GM21447 (cell line): ENCODE measurements at regions not wholly inside any gene's neighbourhood (a gene's known extent, or its start where the extent isn't known, plus 50 kb on each side); places are given as distances from the start of the nearest gene placed in this dataset.
"Not testable (repeated sequence)": the region's sequence is repeated elsewhere in the genome, so short reads cannot be mapped to it uniquely, and the experiment has no call there.

Experiments used
- ATAC-seq: cut with Tn5 transposase; IDR thresholded peaks from one replicate; pipeline ENCODE4 v1.9.1; 2021; ENCODE audit not compliant: unreplicated experiment

DNA sequence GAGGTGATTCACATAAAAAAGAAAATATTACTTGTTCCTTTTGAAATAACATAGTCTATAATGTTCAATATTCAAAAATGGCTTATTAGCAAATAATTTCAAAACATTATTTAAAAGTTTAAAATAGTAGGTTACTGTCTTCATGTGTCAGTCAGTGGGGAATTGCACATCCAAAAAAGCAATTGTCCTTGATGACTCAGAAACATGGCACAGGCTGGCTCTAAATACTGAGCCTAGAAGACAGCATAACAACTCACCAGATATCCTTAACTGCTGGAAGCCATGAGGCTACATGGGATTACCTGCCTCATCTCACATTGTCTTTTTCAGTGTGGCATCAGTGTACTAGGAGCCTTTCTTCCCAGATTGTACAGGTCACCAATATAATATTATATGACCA is 439.5 kb upstream of the RGMB start:
- no peak for ATAC-seq

DNA sequence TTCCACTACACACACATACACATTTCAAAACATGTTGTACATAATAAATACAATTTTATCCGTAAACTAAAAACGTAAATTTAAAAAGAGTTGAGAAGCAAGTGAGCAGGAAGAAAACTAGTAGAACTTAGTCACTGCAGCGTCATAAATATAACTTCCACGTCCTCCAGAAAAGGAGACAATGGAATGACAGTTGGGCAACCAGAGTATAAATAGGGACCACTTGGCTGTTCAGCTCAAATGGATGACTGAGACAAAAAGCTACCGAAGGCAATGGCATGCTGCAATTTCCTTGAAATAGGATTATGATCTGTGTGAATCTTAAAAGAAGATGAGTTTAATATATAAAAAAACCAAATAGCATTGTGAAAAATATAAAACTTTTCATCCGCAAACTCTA is 438.5 kb upstream of the RGMB start:
- ATAC-seq, result no peak

DNA sequence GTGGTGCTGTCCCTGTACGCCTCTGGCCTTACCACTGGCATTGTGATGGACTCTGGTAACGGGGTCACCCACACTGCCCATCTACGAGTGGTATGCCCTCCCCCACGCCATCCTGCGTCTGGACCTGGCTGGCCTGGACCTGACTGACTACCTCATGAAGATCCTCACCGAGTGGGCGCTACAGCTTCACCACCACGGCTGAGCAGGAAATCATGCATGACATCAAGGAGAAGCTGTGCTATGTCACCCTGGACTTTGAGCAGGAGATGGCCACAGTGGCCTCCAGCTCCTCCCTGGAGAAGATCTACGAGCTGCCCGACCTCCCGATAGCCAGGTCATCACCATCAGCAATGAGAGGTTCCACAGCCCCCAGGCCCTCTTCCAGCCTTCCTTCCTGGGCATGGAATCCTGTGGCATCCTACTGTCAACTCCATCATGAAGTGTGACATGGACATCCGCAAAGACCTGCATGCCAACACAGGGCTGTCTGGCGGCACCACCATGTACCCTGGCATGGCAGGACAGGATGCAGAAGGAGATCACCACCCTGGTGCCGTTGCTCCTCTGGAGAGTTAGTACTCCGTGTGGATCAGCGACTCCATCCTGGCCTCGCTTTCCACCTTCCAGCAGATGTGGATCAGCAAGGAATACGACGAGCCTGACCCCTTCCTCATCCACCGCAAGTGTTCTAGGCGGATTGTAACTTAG is 434.2 kb upstream of the RGMB start:
- no peak for ATAC-seq

DNA sequence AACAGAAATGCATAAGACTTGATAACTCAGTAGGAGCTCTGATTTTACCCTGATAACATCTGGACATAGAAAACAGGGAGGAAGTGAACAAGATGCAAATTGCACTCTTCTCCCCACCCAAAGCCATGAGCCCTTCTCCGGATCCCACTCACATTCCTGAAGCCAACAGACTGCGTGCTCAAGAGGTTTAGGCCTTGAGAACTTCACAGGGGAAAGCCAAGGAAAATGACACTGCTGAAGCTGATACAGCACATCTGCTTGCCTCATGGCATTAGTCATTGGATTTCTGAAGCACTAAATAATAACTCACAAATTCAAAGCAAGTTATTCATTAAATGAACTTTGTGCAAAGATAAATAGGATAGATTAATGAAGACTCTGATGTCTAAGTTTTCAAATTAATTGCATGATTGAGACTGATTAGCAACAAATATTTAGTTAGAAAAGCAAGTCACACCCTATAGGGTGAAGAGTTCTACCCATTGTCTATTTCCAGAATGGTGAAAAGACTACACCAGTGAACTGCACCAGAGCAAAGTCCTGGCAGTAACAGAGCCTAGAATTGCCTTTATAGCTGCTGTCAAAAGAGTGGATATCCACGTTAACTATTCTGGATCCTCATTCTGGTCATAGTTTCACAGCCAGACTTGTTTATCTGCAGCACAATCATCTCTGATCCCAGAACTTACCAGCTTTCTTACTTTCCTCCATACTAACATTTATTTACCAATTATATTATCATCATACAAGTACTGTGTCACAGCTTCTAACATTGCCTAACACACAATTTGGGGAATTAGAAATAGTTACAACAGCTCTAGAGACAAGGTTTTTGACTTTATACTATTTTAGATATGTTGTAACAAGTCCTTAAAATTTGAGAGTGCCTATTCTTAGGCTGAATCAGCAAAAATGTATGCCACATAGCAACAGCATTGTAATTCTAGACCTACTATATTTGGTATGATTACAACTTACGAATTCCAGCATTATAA is 432.1 kb upstream of the RGMB start:
- no peak for ATAC-seq

DNA sequence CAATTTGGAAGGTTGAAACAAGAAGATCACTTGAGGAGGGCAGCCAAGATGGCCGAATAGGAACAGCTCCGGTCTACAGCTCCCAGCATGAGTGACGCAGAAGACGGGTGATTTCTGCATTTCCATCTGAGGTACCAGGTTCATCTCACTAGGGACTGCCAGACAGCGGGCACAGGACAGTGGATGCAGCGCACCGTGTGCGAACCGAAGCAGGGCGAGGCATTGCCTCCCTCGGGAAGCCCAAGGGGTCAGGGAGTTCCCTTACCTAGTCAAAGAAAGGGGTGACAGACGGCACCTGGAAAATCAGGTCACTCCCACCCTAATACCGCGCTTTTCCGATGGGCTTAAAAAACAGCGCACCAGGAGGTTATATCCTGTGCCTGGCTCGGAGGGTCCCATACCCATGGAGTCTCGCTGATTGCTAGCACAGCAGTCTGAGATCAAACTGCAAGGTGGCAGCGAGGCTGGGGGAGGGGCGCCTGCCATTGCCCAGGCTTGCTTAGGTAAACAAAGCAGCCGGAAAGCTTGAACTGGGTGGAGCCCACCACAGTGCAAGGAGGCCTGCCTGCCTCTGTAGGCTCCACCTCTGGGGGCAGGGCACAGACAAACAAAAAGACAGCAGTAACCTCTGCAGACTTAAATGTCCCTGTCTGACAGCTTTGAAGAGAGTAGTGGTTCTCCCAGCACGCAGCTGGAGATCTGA is 430.4 kb upstream of the RGMB start:
- ATAC-seq, result not testable (repeated sequence)

DNA sequence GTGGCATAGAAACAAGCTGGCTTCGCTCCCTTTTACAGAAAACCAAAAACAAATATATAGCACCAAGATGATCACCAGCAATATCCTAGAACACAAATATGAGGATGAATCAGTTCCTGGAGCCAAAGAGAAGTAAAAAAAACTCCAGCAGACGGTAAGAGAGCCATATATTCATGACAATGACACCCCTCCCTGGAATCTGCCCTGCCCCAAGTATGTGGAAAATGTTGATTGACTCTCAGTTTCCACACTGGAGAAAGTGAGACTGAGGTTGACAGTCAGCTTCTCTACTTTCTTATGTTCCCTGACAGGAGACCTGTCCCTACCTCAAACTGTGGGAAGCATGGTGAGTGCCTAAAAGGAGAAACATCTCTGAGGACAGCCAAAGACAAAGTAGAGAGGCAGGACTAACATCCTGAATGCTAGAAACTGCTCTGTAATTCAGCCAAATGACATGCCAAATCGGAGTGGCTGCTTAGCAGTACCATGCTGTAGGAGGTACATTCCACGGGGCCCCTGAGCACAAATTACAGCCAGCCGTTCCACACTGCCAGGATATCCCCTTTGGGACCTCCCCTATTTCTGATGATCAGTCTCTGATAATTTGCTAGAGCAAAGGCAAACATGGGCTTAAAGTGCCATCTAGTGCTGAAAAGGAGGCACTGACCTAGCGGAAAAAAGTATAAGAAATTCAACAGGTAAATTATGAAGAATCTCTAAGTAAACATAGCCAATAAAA is 424.0 kb upstream of the RGMB start:
- no peak for ATAC-seq

DNA sequence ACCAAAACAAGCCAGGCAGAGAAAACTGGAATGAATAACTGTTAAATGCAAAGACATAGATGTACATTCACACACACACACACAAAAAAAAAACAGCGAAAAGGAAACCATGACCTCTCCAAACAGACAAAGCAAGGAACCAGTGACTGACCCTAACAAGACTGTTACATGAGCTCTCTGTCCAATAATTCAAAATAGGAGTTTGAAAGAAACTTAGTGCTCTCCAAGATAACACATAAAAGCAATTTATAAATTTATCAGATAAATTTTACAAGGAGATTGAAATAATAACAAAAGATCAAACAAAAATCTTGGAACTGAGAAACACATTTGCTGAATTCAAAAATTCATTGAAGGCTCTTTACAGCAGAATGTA is 423.5 kb upstream of the RGMB start:
- ATAC-seq, result no peak

DNA sequence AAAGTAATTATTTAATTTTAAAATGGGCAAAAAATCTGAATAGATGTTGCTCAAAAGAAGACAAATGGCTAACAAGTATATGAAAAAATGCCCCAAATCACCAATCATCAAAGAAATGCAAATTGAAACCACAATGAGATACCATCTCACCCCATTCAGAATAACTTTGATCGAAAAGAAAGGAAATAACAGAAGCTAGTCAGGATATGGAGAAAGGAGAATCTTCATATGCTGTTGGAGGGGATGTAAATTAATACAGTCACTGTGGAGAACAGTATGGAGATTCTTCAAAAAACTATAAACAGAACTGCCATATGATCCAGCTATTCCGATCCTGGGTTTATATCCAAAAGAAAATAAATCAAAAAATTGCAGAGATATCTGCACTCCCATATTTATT is 418.5 kb upstream of the RGMB start:
- no peak for ATAC-seq

DNA sequence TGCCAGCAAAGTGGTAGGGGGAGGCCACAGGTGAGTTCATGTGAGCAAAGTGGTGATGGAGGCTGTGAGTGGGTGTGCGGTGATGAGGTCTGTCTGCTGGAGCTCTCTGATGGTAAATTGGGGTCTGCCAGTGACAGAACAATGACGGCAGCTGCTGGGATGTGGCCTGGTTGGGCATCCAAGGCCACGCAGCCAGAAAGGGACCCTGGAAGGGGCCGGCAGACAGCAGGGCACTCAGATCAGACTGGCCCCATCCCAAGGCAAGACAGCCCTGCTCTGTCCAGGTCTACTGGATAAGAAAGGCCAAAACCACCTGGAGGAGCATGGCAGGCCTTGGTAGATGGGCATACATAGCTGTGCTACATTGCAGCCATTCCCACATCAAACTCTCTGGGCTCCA is 412.9 kb upstream of the RGMB start:
- no peak for ATAC-seq

DNA sequence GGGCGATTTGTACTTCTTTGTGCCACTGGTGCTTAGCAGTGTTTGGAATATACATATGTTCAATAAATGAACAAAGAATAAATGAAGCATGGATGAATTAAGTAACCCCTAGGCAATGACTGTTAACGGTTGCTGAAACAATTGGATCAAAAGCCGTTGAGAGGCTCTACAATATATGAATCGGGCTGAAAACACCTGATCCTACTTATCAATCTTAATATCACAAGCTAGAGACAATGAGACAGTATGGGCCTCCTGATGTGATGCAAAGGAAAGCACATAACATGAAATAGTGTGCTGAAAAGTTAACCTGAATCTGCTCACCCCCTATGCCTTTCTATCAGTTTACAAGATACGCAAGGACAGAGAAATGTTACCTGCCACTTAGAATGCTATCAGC is 410.3 kb upstream of the RGMB start:
- ATAC-seq, result no peak

DNA sequence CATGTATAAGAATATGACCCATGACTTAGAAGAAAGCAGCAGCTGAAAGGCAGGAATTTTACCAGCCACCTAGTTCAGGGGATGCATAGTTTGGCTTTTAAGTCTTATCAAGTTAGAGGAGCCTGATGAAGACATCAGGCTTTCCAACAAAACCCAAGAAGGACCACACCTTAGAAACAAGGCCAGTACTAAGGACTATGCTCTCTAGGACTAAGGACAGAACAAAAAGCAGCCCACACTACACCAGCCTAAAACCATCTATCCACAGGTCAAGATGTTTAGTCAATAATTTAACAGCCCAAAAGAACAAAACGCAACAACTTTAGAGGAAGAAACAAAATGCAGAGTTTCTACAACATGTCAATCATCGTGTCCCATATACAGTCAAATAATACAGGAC is 408.9 kb upstream of the RGMB start:
- no peak for ATAC-seq

DNA sequence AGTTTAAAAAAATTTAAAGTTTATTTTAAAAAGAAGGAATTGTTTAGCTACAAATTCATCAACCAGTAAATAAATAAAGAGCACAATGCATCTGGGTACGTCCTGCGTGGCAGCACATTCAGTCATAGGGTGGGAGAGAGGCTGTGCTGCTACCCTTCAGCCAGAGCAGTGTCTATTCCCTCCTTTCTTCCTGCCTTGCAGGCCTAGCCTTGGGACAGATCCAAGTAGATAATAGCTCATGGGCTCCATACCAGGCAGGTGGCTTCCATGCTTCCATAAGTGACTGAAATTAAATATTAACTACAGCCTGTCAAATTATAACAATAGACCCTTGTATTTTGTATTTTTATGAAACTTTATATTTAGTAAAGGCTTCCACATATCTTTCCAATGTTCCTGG is 408.3 kb upstream of the RGMB start:
- no peak for ATAC-seq

DNA sequence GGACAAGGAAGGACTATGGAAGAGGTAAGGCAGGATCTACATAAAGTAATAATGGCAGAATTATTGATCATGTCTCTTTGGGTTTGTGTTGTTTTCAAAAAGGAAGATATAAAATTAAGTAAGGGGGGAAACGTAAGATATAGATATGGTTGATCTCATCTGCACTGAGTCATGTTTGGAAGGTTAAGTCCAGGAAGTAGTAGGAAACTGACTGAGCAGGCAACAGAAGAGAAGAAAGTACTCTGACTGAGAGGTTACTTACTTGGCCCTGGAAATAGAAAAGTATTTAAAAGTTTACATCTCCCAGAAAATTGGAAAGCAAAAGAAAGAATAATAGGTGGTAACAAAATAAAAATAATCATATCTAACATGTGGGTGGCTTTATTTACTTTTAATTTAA is 405.3 kb upstream of the RGMB start:
- no peak for ATAC-seq

DNA sequence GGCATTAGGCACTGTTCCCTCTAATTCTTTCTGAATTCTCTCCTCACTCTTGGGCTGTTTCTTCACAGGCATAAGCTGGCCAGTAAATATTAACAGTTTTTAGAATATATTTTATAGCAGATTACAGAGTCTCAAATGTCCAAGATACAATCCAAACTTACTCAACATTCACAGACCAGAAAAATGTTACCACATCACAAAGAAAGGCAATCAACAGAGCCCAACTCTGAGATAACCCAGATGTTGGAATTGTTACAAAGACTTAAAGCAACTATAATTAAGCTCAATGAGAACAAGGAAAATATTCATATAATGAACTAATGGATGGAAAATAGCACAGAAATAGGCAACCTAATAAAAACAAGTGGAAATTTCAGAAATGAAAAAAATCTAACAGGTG is 401.1 kb upstream of the RGMB start:
- ATAC-seq, result no peak

DNA sequence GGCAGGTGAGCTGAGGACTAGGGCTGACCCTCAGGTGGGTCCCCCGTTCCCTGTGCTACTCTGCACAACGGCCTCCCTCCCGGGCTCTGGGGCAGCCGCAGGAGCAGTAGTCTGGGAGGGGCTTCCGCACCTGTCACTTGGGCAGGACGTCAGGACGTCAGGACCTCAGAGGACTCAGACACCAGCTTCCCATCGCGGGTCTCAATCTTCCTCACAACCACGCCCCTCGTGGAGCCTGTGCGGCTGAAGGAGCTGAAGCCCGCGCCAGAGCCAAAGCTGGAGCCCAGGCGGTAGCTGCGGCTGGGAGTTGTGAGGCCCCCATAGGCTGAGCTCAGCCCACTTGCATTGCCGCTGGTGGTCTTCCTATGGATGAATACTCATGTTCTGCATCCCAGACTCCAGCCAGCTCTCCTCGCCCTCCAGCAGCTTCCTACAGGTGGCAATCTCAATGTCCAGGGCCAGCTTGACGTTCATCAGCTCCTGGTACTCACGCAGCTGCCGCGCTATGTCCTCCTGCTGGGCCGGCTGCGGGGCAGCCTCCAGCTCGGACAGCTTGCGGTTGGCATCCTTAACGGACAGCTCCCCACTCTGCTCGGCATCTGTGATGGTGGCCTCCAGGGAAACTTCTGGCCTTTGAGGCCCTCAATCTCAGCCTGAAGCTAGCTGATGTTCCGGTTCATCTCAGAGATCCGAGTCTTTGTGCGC is 381.4 kb upstream of the RGMB start:
- no peak for ATAC-seq

DNA sequence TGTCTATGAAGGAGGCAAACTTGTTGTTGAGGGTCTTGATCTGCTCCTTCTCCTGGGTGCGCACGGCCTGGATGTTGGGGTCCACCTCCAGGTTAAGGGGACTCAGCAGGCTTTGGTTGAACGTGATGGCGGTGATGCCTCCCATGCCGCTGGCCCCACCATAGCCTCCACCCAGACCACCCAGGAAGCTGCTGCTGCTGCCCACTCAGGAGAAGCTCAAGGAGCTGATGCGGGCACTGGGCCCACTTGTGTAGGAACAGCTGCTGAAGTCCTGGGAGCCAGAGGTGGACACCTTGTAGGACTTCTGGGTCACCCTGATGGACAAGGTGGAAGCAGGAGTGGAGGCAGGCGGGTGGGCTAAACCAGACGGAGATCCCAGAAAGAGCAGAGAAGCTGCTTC is 380.3 kb upstream of the RGMB start:
- ATAC-seq, result not testable (repeated sequence)

DNA sequence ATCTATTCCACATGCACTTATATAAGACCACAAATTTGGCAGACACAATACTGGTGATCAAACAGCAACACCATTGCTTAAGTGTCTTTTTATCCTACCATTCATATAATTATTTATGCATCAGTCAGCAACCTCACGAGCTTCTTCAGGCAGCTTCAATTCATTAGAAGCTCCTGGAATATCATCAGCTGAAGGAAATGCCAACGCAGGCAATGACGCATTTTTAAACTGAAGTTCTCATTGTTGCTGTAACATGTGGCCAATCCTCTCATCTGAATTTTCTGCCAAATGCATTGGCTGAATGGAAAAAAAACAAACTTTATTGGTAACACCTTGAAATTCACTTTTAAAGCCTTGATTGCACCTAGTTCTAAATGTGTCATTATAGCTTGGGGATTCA is 376.4 kb upstream of the RGMB start:
- ATAC-seq, result no peak

DNA sequence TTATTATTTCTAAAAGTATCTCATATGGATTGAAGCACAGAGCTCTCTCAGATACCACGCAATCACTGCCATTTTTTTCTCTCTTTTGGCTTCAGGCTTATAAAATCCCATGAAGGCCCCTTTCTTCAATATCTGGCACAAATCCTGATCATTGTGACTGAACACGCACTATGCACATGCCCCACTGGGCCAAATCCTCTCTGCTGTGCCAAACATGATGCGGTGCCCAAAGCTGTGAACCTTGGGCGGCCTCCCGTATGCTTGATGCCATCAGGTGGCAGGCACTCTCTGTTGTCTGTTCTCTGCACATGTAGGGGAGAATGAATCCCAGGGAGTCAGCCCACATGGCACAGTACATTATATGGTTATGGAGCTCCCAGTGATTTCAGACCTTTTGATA is 375.0 kb upstream of the RGMB start:
- ATAC-seq, result no peak

DNA sequence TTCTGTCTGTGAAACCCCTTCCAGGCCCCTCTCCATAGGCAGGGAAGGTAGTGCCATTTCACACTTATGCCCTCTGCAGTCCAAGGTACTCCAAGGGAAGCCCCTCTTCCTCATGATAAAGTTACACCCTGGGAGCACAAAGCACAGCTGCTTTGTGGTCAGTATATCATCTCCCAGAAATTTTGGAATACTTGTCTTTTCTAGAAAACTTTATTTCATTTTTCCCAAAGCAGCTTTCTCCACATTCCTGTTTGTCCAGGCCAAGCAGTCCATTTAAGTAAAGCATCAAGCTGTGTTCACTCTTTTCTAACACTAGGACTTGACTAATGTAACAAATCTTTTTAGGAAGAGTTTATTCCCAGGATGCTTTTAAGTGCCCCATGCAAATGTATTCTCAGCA is 371.8 kb upstream of the RGMB start:
- no peak for ATAC-seq

DNA sequence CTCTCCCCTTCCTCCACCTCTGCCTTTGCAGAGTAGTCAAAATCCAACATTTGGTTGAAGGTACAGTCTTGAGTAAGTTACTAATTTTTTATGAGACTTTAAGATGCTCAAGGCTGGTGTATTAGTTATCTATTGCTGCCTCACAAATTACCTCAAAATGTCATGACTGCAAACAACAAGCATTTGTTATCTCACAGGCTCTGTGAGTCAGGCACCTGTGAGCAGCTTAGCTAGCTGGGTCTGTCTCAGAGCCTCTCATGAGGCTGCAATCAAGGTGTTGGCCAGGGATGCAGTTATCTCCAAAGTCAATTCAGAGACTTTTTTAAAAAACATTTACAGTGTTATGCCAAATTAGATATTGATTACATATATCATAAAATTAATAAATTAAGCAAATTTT is 371.3 kb upstream of the RGMB start:
- no peak for ATAC-seq

DNA sequence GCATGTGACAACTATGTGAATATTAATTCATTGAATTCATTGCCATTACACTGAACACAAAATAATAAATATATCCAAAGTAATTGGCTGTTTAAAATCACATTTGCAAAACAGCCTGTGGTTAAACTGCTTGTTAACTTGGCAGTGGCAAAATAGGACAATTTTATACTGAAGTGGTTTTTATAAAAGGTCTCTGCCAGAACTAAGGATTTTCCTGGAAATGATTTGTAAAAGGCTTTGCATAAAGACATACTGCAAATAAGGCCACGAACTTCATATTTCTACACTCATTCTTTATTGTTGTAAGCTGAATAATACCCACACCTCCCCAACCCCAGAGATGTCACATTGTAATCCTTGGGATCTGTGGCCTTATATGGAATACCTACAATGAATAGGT is 370.3 kb upstream of the RGMB start:
- ATAC-seq, result no peak
